ENCODE measurements at regions not wholly inside any gene's neighbourhood (a gene's known extent, or its start where the extent isn't known, plus 50 kb on each side); places are given as distances from the start of the nearest gene placed in this dataset.

- Histone ChIP-seq H3K9me2 (replicated peaks; ENCODE audit: insufficient read depth) (no peaks in the 10 kb centered on the region), H3K9me3 (ENCODE audit: low read depth) (no peaks in the 10 kb centered on the region), H3K4me1 (ENCODE audit: insufficient read depth) (no peaks in the 10 kb centered on the region), H3K36me3 (replicated peaks; ENCODE audit: insufficient read depth, low read depth) (no peaks in the 10 kb centered on the region), H4K20me1 (ENCODE audit: insufficient read depth, poor library complexity, severe bottlenecking) (no peaks in the 10 kb centered on the region), H3K27me3 (no peaks in the 10 kb centered on the region), H2AFZ (no peak overlapping the region), H3K4me2 (no peak overlapping the region), H3K27ac (no peak overlapping the region), H3K4me3 (no peak overlapping the region), H3K79me2 (no peaks in the 10 kb centered on the region)
- DNase-seq (ENCODE audit: low spot score), result no peak
- 88% methylated on average over 14 of the region's 14 CpGs for WGBS (ENCODE audit: low lambda C conversion rate, missing lambda C conversion rate)
- TF ChIP-seq CTCF (IDR thresholded peaks at IDR 0.05; ENCODE audit: poor library complexity) (no peak), EZH2 (IDR thresholded peaks at IDR 0.05; ENCODE audit: borderline replicate concordance) (no peak), EZH2phosphoT487 (IDR thresholded peaks at IDR 0.05; ENCODE audit: low read depth, severe bottlenecking, unreplicated experiment) (no peak)
Observed at GRCh38 chr10:107544706-107545520, 380.4 kb upstream of the SORCS1 start.

DNA sequence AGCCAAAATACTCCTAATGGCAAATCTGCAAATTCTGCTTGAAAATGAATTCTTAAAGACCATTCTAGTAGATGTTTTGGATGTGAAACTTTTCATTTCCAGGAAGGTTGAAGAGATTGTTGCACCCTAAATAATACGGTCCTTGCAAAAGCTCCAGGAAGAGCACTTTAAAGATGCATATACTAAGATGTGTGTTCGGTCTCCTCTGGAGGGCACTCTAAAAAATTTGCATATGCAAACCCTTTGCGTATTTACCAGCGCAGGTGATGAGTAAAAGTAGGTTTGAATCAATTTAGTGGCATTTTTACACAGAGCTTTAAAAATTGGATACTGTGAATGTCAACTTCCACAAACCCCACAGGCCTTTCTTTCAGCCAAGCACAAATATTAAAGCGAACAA, 378.1 kb upstream of the SORCS1 start:
- no peak for DNase-seq (ENCODE audit: low spot score)
- Histone ChIP-seq H3K4me3 (no peak overlapping the region), H3K27ac (no peak overlapping the region), H2AFZ (no peak overlapping the region), H3K9me2 (replicated peaks; ENCODE audit: insufficient read depth) (no peaks in the 10 kb centered on the region), H3K36me3 (replicated peaks; ENCODE audit: insufficient read depth, low read depth) (no peaks in the 10 kb centered on the region), H3K9me3 (ENCODE audit: low read depth) (no peaks in the 10 kb centered on the region), H3K4me1 (ENCODE audit: insufficient read depth) (no peaks in the 10 kb centered on the region), H4K20me1 (ENCODE audit: insufficient read depth, poor library complexity, severe bottlenecking) (no peaks in the 10 kb centered on the region), H3K79me2 (no peaks in the 10 kb centered on the region), H3K4me2 (no peak overlapping the region), H3K27me3 (no peaks in the 10 kb centered on the region)
- no peak for TF ChIP-seq EZH2 (IDR thresholded peaks at IDR 0.05; ENCODE audit: borderline replicate concordance)
- no peak for TF ChIP-seq EZH2phosphoT487 (IDR thresholded peaks at IDR 0.05; ENCODE audit: low read depth, severe bottlenecking, unreplicated experiment)
- TF ChIP-seq CTCF (IDR thresholded peaks at IDR 0.05; ENCODE audit: poor library complexity), result no peak
- 63% methylated on average over 5 of the region's 5 CpGs for WGBS (ENCODE audit: low lambda C conversion rate, missing lambda C conversion rate)

GRCh38 chr10:107542016-107542415, 377.5 kb upstream of the SORCS1 start:
- no peaks in the 10 kb centered on the region for H3K4me1 ChIP-seq (ENCODE audit: insufficient read depth)
- H3K4me2 ChIP-seq, result no peak overlapping the region
- no peaks in the 10 kb centered on the region for H3K9me2 ChIP-seq (replicated peaks; ENCODE audit: insufficient read depth)
- no peak for DNase-seq (ENCODE audit: low spot score)
- H2AFZ ChIP-seq, result no peak overlapping the region
- 94% methylated on average over 1 of the region's 1 CpG for whole genome bisulfite sequencing (ENCODE audit: low lambda C conversion rate, missing lambda C conversion rate)
- no peaks in the 10 kb centered on the region for H3K9me3 ChIP-seq (ENCODE audit: low read depth)
- H3K36me3 ChIP-seq (replicated peaks; ENCODE audit: insufficient read depth, low read depth), result no peaks in the 10 kb centered on the region
- H3K79me2 ChIP-seq, result no peaks in the 10 kb centered on the region
- H3K27me3 ChIP-seq, result no peaks in the 10 kb centered on the region
- no peak overlapping the region for H3K27ac ChIP-seq
- no peaks in the 10 kb centered on the region for H4K20me1 ChIP-seq (ENCODE audit: insufficient read depth, poor library complexity, severe bottlenecking)
- TF ChIP-seq EZH2phosphoT487 (IDR thresholded peaks at IDR 0.05; ENCODE audit: low read depth, severe bottlenecking, unreplicated experiment) (no peak), CTCF (IDR thresholded peaks at IDR 0.05; ENCODE audit: poor library complexity) (no peak)
- H3K4me3 ChIP-seq, result no peak overlapping the region
